ENCODE measurements at regions not wholly inside any gene's neighbourhood (a gene's known extent, or its start where the extent isn't known, plus 50 kb on each side); places are given as distances from the start of the nearest gene placed in this dataset.

GRCh38 chrX:107556967-107557366 lies 71.3 kb upstream of the PRPS1 start (continued):
- TF ChIP-seq, protein P1, sequence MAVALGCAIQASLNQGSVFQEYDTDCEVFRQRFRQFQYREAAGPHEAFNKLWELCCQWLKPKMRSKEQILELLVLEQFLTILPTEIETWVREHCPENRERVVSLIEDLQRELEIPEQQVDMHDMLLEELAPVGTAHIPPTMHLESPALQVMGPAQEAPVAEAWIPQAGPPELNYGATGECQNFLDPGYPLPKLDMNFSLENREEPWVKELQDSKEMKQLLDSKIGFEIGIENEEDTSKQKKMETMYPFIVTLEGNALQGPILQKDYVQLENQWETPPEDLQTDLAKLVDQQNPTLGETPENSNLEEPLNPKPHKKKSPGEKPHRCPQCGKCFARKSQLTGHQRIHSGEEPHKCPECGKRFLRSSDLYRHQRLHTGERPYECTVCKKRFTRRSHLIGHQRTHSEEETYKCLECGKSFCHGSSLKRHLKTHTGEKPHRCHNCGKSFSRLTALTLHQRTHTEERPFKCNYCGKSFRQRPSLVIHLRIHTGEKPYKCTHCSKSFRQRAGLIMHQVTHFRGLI (tag by site-specific recombination; IDR thresholded peaks at IDR 0.05), result no peak
- TF ChIP-seq SETDB1 (IDR thresholded peaks at IDR 0.05; ENCODE audit: insufficient read length, low read length) (no peak), REST (tag by site-specific recombination; IDR thresholded peaks at IDR 0.05) (no peak)

DNA sequence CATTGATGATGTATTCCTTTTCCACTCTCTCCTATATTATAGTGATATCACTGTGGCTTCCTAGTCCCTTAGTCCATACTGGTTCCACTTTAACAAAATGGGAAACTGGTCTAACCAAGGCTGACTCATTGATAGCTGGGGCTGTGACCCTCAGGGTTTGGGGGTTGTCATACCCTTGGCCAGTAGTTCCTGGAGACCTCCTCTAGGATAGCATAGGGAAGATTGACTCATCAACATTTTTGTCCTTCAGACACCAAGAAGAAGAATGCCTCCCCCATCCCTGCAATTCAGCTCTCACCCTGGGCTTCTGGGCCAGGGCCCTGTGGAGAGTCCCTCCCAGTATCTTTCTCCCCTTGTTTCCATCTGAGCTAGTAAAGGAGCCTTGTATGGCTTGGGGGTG lies 68.8 kb upstream of the PRPS1 start:
- TF ChIP-seq ZNF707 (tag by site-specific recombination; IDR thresholded peaks at IDR 0.05) (no peak), SP3 (tag by site-specific recombination; IDR thresholded peaks at IDR 0.05) (no peak), ZNF426 (tag by site-specific recombination; IDR thresholded peaks at IDR 0.05) (no peak), ZNF692 (tag by site-specific recombination; IDR thresholded peaks at IDR 0.05) (no peak)
- TF ChIP-seq, protein P2, sequence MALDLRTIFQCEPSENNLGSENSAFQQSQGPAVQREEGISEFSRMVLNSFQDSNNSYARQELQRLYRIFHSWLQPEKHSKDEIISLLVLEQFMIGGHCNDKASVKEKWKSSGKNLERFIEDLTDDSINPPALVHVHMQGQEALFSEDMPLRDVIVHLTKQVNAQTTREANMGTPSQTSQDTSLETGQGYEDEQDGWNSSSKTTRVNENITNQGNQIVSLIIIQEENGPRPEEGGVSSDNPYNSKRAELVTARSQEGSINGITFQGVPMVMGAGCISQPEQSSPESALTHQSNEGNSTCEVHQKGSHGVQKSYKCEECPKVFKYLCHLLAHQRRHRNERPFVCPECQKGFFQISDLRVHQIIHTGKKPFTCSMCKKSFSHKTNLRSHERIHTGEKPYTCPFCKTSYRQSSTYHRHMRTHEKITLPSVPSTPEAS (tag by site-specific recombination; IDR thresholded peaks at IDR 0.05), result no peak
- no peaks in the 10 kb centered on the region for H3K36me3 ChIP-seq (ENCODE audit: control insufficient read depth in 2 of 2, insufficient read depth in 1 of 2, low read length in 2 of 2)
- ChIA-PET CTCF (interaction anchor here (0.6 to 1.0 kb wide), 2 partner anchors 26 to 109 kb away, joined by 3 read pairs; no protein-coding TSS in a partner anchor), POLR2A (no interaction called here)
- no peak overlapping the region for H3K27ac ChIP-seq (ENCODE audit: extremely low read depth, low read depth, low read length)
- H3K4me1 ChIP-seq (ENCODE audit: control insufficient read depth, insufficient read depth, low read length), result no peaks in the 10 kb centered on the region
- H3K9me3 ChIP-seq (ENCODE audit: control insufficient read depth, insufficient read depth, low read depth, low read length), result no peaks in the 10 kb centered on the region
- H3K4me3 ChIP-seq (ENCODE audit: low read depth, low read length), result no peak overlapping the region

DNA sequence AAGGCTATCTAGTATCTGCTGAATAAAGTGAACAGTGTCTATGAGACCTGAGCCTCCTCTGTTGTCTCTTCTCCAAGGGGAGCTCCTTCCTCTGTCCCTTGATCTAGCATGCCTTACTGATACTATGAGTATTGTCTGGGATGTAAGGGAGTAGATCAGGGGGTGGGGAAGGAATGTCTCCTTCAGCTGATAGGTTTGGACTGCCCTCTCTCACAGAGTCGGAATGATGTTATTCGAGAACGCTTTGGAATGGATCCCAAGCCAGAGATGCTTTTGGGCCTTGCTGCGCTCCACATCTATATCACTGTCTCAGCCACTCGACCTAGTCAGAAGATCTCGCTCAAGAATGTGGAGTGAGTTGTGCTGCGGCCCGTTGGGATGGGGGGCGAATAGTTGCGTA lies 68.3 kb upstream of the PRPS1 start:
- H3K4me1 ChIP-seq (ENCODE audit: control insufficient read depth, insufficient read depth, low read length), result no peaks in the 10 kb centered on the region
- CTCF ChIA-PET, result interaction anchor here (0.6 to 1.0 kb wide), 2 partner anchors 26 to 109 kb away, joined by 3 read pairs; no protein-coding TSS in a partner anchor
- POLR2A ChIA-PET, result no interaction called here

More for the DNA sequence above, 68.3 kb upstream of the PRPS1 start:
- no peaks in the 10 kb centered on the region for H3K9me3 ChIP-seq (ENCODE audit: control insufficient read depth, insufficient read depth, low read depth, low read length)
- TF ChIP-seq ZNF391 (tag by site-specific recombination; IDR thresholded peaks at IDR 0.05; ENCODE audit: borderline replicate concordance, low read depth) (no peak), MEIS1 (CRISPR knock-in tag; IDR thresholded peaks at IDR 0.05; ENCODE audit: borderline replicate concordance) (no peak), ZFP37 (tag by site-specific recombination; IDR thresholded peaks at IDR 0.05) (no peak), ZNF157 (tag by site-specific recombination; IDR thresholded peaks at IDR 0.05) (no peak), ZBTB17 (tag by site-specific recombination; IDR thresholded peaks at IDR 0.05) (no peak), KLF16 (tag by site-specific recombination; IDR thresholded peaks at IDR 0.05) (no peak), KLF7 (tag by site-specific recombination; IDR thresholded peaks at IDR 0.05; ENCODE audit: borderline replicate concordance) (no peak), RBAK (tag by site-specific recombination; IDR thresholded peaks at IDR 0.05) (no peak)
- TF ChIP-seq, protein P3, sequence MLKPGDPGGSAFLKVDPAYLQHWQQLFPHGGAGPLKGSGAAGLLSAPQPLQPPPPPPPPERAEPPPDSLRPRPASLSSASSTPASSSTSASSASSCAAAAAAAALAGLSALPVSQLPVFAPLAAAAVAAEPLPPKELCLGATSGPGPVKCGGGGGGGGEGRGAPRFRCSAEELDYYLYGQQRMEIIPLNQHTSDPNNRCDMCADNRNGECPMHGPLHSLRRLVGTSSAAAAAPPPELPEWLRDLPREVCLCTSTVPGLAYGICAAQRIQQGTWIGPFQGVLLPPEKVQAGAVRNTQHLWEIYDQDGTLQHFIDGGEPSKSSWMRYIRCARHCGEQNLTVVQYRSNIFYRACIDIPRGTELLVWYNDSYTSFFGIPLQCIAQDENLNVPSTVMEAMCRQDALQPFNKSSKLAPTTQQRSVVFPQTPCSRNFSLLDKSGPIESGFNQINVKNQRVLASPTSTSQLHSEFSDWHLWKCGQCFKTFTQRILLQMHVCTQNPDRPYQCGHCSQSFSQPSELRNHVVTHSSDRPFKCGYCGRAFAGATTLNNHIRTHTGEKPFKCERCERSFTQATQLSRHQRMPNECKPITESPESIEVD (tag by site-specific recombination; IDR thresholded peaks at IDR 0.05), result no peak
- TF ChIP-seq, protein P4, sequence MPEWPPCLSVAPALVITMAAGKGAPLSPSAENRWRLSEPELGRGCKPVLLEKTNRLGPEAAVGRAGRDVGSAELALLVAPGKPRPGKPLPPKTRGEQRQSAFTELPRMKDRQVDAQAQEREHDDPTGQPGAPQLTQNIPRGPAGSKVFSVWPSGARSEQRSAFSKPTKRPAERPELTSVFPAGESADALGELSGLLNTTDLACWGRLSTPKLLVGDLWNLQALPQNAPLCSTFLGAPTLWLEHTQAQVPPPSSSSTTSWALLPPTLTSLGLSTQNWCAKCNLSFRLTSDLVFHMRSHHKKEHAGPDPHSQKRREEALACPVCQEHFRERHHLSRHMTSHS (tag by site-specific recombination; IDR thresholded peaks at IDR 0.05), result no peak
- no peak overlapping the region for H3K4me3 ChIP-seq (ENCODE audit: low read depth, low read length)
- no peak overlapping the region for H3K27ac ChIP-seq (ENCODE audit: extremely low read depth, low read depth, low read length)
- no peaks in the 10 kb centered on the region for H3K36me3 ChIP-seq (ENCODE audit: control insufficient read depth in 2 of 2, insufficient read depth in 1 of 2, low read length in 2 of 2)
